Natural killer cell (primary cell): ENCODE measurements at regions not wholly inside any gene's neighbourhood (a gene's known extent, or its start where the extent isn't known, plus 50 kb on each side); places are given as distances from the start of the nearest gene placed in this dataset.

ENCODE experiments used
- ATAC-seq, 3 donors: fragments of 150-1000 bp in 2 of 3; fragments of 200-7000 bp in 1 of 3; cut with Tn5 transposase; 1 replicate in 1 of 3; 2 replicates in 2 of 3; pipeline ENCODE4 v1.10.0; 2021; ENCODE audit warnings: mild to moderate bottlenecking in 2 of 3, moderate library complexity in 2 of 3
- DNase-seq, 2 donors: peaks; one replicate each; pipeline versions ENCODE4 v3.0.0 to v3.0.0-alpha.2; 2013 to 2021; ENCODE audit warnings: mixed read lengths in 1 of 2
- H3K27ac ChIP-seq: one replicate; pipeline ENCODE4 v1.5.1; 2013; ENCODE audit warnings: mild to moderate bottlenecking, low read length
- H3K27me3 ChIP-seq: one replicate; pipeline ENCODE4 v1.6.1; 2013; ENCODE audit warnings: low read length; ENCODE audit not compliant: control insufficient read depth, insufficient read depth
- H3K36me3 ChIP-seq: one replicate; pipeline ENCODE4 v1.6.1; 2013; ENCODE audit warnings: low read length; ENCODE audit not compliant: control insufficient read depth, insufficient read depth
- H3K4me1 ChIP-seq: one replicate; pipeline ENCODE4 v1.6.1; 2013; ENCODE audit warnings: low read length; ENCODE audit not compliant: control insufficient read depth, insufficient read depth
- H3K4me3 ChIP-seq: one replicate; pipeline ENCODE4 v1.5.1; 2013; ENCODE audit warnings: low read length
- H3K9me3 ChIP-seq: one replicate; pipeline ENCODE4 v1.6.1; 2013; ENCODE audit warnings: low read length; ENCODE audit not compliant: control insufficient read depth, insufficient read depth
- H3K27ac Mint-ChIP-seq, 2 donors: one replicate each; pipeline ENCODE4 v1.8.0; 2022; ENCODE audit warnings: mild to moderate bottlenecking in 2 of 2, mixed read lengths in 2 of 2, moderate library complexity in 1 of 2
- H3K27me3 Mint-ChIP-seq, 2 donors: one replicate each; pipeline ENCODE4 v1.8.0; 2022; ENCODE audit warnings: low read depth in 2 of 2, mixed read lengths in 2 of 2
- H3K36me3 Mint-ChIP-seq: one replicate; pipeline ENCODE4 v1.8.0; 2022; ENCODE audit warnings: mixed read lengths
- H3K4me1 Mint-ChIP-seq, 2 donors: one replicate each; pipeline ENCODE4 v1.8.0; 2022; ENCODE audit warnings: mixed read lengths in 2 of 2
- H3K4me3 Mint-ChIP-seq: one replicate; pipeline ENCODE4 v1.8.0; 2022; ENCODE audit warnings: mild to moderate bottlenecking, moderate library complexity, mixed read lengths
- H3K9me3 Mint-ChIP-seq, 2 donors: one replicate each; pipeline ENCODE4 v1.8.0; 2022; ENCODE audit warnings: mixed read lengths in 2 of 2
- CTCF ChIP-seq: fragments of 200-600 bp; IDR thresholded peaks from one replicate; pipeline ENCODE4 v1.8.0; 2022; ENCODE audit warnings: antibody characterized with exemption
- WGBS: methylation state at CpG from one replicate; pipeline ENCODE4 v1.1.7; 2013; ENCODE audit warnings: missing lambda C conversion rate; ENCODE audit not compliant: insufficient coverage; 5-methylcytosine and 5-hydroxymethylcytosine counted together
- intact Hi-C: fragments of 100-400 bp; cut with micrococcal nuclease; formaldehyde crosslinking; loops from one replicate; pipeline ENCODE4 v1.14.2; 2022

- Histone ChIP-seq H3K27ac (no peak overlapping the region), H3K27me3 (no peaks in the 10 kb centered on the region), H3K4me3 (no peak overlapping the region), H3K4me1 (no peaks in the 10 kb centered on the region), H3K9me3 (no peaks in the 10 kb centered on the region), H3K36me3 (no peaks in the 10 kb centered on the region)
- DNase-seq: no peak
- no peak overlapping the region for H3K27ac Mint-ChIP-seq
- no peak for ATAC-seq
- H3K4me3 Mint-ChIP-seq: no peak overlapping the region
- intact Hi-C loops: no loop called here
- no peak for TF ChIP-seq CTCF
- no peaks in the 10 kb centered on the region for H3K9me3 Mint-ChIP-seq
- H3K27me3 Mint-ChIP-seq: peaks cover 0 to 13% of the 10 kb centered on the region in 2 donors
- no peaks in the 10 kb centered on the region for H3K36me3 Mint-ChIP-seq
- no peaks in the 10 kb centered on the region for H3K4me1 Mint-ChIP-seq
- WGBS: 77% methylated on average over 7 of the region's 7 CpGs
These were observed 78.9 kb upstream of the SLC22A11 start for GRCh38 chr11:64476881-64477280.

- Mint-ChIP-seq H3K27me3 (peaks cover 0 to 11% of the 10 kb centered on the region in 2 donors), H3K4me1 (no peaks in the 10 kb centered on the region), H3K27ac (no peak overlapping the region), H3K9me3 (no peaks in the 10 kb centered on the region), H3K4me3 (no peak overlapping the region), H3K36me3 (no peaks in the 10 kb centered on the region)
- no peaks in the 10 kb centered on the region for H3K4me1 ChIP-seq
- DNase-seq (no peak), ATAC-seq (no peak)
- no peak for TF ChIP-seq CTCF
- H3K36me3 ChIP-seq: no peaks in the 10 kb centered on the region
- 93% methylated on average over 11 of the region's 11 CpGs for WGBS
- H3K27me3 ChIP-seq: no peaks in the 10 kb centered on the region
- no peaks in the 10 kb centered on the region for H3K9me3 ChIP-seq
- intact Hi-C loops: no loop called here
- no peak overlapping the region for H3K4me3 ChIP-seq
- no peak overlapping the region for H3K27ac ChIP-seq
These were observed 78.1 kb upstream of the SLC22A11 start for GRCh38 chr11:64477675-64478074.

- Histone ChIP-seq H3K4me3 (no peak overlapping the region), H3K27ac (no peak overlapping the region), H3K9me3 (no peaks in the 10 kb centered on the region), H3K36me3 (no peaks in the 10 kb centered on the region), H3K27me3 (no peaks in the 10 kb centered on the region), H3K4me1 (no peaks in the 10 kb centered on the region)
- ATAC-seq: no peak
- Mint-ChIP-seq H3K4me1 (no peaks in the 10 kb centered on the region), H3K4me3 (no peak overlapping the region), H3K36me3 (no peaks in the 10 kb centered on the region), H3K27ac (no peak overlapping the region), H3K27me3 (peaks cover 17 to 19% of the 10 kb centered on the region in 2 donors), H3K9me3 (no peaks in the 10 kb centered on the region)
- no peak for TF ChIP-seq CTCF
- no peak for DNase-seq
- 83% methylated on average over 4 of the region's 4 CpGs for WGBS
- intact Hi-C loops: no loop called here
These were observed 73.2 kb upstream of the SLC22A11 start for GRCh38 chr11:64482588-64482987.

- Histone ChIP-seq H3K27ac (no peak overlapping the region), H3K4me3 (no peak overlapping the region), H3K9me3 (no peaks in the 10 kb centered on the region), H3K36me3 (no peaks in the 10 kb centered on the region), H3K27me3 (no peaks in the 10 kb centered on the region), H3K4me1 (no peaks in the 10 kb centered on the region)
- Mint-ChIP-seq H3K4me1 (peaks cover 2% of the 10 kb centered on the region in 2 donors), H3K27me3 (peaks cover 17 to 26% of the 10 kb centered on the region in 2 donors), H3K9me3 (no peaks in the 10 kb centered on the region), H3K4me3 (no peak overlapping the region), H3K36me3 (no peaks in the 10 kb centered on the region), H3K27ac (no peak overlapping the region)
- WGBS: 86% methylated on average over 7 of the region's 7 CpGs
- ATAC-seq: no peak
- DNase-seq: no peak
- no peak for TF ChIP-seq CTCF
- intact Hi-C loops: no loop called here
These were observed 71.3 kb upstream of the SLC22A11 start for GRCh38 chr11:64484191-64485022.
